GM12872 (cell line): ENCODE measurements at regions not wholly inside any gene's neighbourhood (a gene's known extent, or its start where the extent isn't known, plus 50 kb on each side); places are given as distances from the start of the nearest gene placed in this dataset.

Experiments used
- CTCF ChIP-seq: IDR thresholded peaks from 3 replicates; pipeline ENCODE4 v1.5.1; 2011; ENCODE audit warnings: low read depth, mild to moderate bottlenecking, low read length, moderate library complexity; ENCODE audit not compliant: insufficient read depth

DNA sequence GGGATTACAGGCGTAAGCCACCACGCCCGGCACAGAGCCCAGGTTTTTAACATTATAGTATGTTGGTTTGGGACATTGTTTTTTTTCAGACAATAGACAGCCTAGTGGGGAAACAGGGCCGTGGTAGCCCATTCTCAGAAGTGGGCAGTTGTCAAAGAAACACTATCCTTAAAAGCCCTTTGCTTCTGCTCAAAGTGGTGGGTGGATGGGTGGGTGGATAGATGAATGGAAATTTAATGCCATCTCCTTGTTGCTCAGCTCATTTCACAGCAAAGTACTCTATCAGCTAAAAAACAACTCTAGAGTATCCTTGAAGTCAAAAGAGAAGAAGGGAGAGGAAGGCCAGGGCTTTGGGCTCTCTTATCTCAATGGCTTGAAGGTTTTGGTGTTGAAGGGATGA is 137.8 kb downstream of the RRAGC start:
- no peak for TF ChIP-seq CTCF

GRCh38 chr1:38719880-38720279 is 139.7 kb downstream of the RRAGC start:
- TF ChIP-seq CTCF, result no peak

- TF ChIP-seq CTCF, result no peak
Measured at GRCh38 chr1:38718031-38718430, 141.5 kb downstream of the RRAGC start.

DNA sequence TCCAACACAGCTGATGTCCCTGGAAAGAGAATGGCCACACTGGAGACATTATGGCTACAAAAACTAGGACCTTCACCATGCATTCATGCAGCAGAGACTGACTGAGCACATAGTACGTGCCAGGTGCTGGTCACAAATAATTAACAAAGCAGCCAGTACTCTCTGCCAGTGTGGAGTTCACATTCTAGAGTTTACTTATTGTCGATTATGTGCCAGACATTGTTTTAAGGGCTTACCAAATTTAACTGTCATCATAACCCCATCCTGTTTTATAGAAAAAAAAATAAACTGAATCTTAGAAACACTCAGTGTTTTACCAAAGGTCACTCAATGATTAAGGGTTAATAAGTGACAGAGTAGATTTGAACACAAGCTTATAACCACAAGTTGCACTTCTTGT is 143.3 kb downstream of the RRAGC start:
- no peak for TF ChIP-seq CTCF

- no peak for TF ChIP-seq CTCF
Measured at GRCh38 chr1:38715415-38715814, 144.2 kb downstream of the RRAGC start.

- no peak for TF ChIP-seq CTCF
Measured at GRCh38 chr1:38712046-38712445, 147.5 kb downstream of the RRAGC start.

- TF ChIP-seq CTCF, result no peak
Measured at GRCh38 chr1:38708701-38709258, 150.8 kb downstream of the RRAGC start.
